CD4-positive, alpha-beta T cell treated with Interleukin-15 for 4 hours (primary cell): ENCODE measurements at regions not wholly inside any gene's neighbourhood (a gene's known extent, or its start where the extent isn't known, plus 50 kb on each side); places are given as distances from the start of the nearest gene placed in this dataset.
"Not testable (repeated sequence)": the region's sequence is repeated elsewhere in the genome, so short reads cannot be mapped to it uniquely, and the experiment has no call there.

ENCODE experiments used
- DNase-seq: peaks from one replicate; pipeline ENCODE4 v3.0.0-alpha.2; 2020; ENCODE audit warnings: low spot score

GRCh38 chr13:44704811-44705210, 128.7 kb upstream of the TSC22D1 start:
- not testable (repeated sequence) for DNase-seq

GRCh38 chr13:44703371-44703770, 127.2 kb upstream of the TSC22D1 start:
- DNase-seq, result no peak

- no peak for DNase-seq
Observed at GRCh38 chr13:44698066-44698465, 121.9 kb upstream of the TSC22D1 start.

GRCh38 chr13:44697058-44697457, 120.9 kb upstream of the TSC22D1 start:
- DNase-seq, result no peak

- DNase-seq, result no peak
Observed at GRCh38 chr13:44695520-44695919, 119.4 kb upstream of the TSC22D1 start.

GRCh38 chr13:44694842-44695241, 118.7 kb upstream of the TSC22D1 start:
- DNase-seq, result no peak

- DNase-seq, result no peak
Observed at GRCh38 chr13:44694291-44694690, 118.2 kb upstream of the TSC22D1 start.

GRCh38 chr13:44693156-44693764, 117.1 kb upstream of the TSC22D1 start:
- no peak for DNase-seq

GRCh38 chr13:44692173-44692713, 116.1 kb upstream of the TSC22D1 start:
- DNase-seq, result no peak

- DNase-seq, result no peak
Observed at GRCh38 chr13:44690376-44690775, 114.2 kb upstream of the TSC22D1 start.

GRCh38 chr13:44688652-44689051, 112.5 kb upstream of the TSC22D1 start:
- DNase-seq, result no peak

- DNase-seq, result no peak
Observed at GRCh38 chr13:44686531-44686934, 110.4 kb upstream of the TSC22D1 start.

GRCh38 chr13:44685641-44686040, 109.5 kb upstream of the TSC22D1 start:
- DNase-seq, result no peak

- not testable (repeated sequence) for DNase-seq
Observed at GRCh38 chr13:44682416-44682815, 106.3 kb upstream of the TSC22D1 start.

GRCh38 chr13:44680746-44681355, 104.7 kb upstream of the TSC22D1 start:
- no peak for DNase-seq

- DNase-seq, result no peak
Observed at GRCh38 chr13:44679597-44679996, 103.5 kb upstream of the TSC22D1 start.

- DNase-seq, result no peak
Observed at GRCh38 chr13:44678197-44678596, 102.1 kb upstream of the TSC22D1 start.

- no peak for DNase-seq
Observed at GRCh38 chr13:44676534-44676933, 100.4 kb upstream of the TSC22D1 start.

GRCh38 chr13:44669534-44669933, 93.4 kb upstream of the TSC22D1 start:
- no peak for DNase-seq

GRCh38 chr13:44668688-44669087, 92.6 kb upstream of the TSC22D1 start:
- DNase-seq, result no peak

- DNase-seq, result no peak
Observed at GRCh38 chr13:44667943-44668342, 91.8 kb upstream of the TSC22D1 start.

GRCh38 chr13:44666538-44666937, 90.4 kb upstream of the TSC22D1 start:
- not testable (repeated sequence) for DNase-seq

- DNase-seq, result no peak
Observed at GRCh38 chr13:44664308-44664707, 88.2 kb upstream of the TSC22D1 start.

GRCh38 chr13:44662515-44662914, 86.4 kb upstream of the TSC22D1 start:
- no peak for DNase-seq
